GM12864 (cell line): ENCODE measurements at regions not wholly inside any gene's neighbourhood (a gene's known extent, or its start where the extent isn't known, plus 50 kb on each side); places are given as distances from the start of the nearest gene placed in this dataset.
"Not testable (repeated sequence)": the region's sequence is repeated elsewhere in the genome, so short reads cannot be mapped to it uniquely, and the experiment has no call there.

Experiments
- DNase-seq: peaks from one replicate; pipeline ENCODE4 v3.0.0-alpha.2; 2011; ENCODE audit warnings: low read depth
- H3K4me3 ChIP-seq: 2 replicates; pipeline ENCODE4 v1.5.1; 2011; ENCODE audit warnings: mild to moderate bottlenecking, low read depth, low read length, control low read depth
- TF ChIP-seq, protein P1 (sequence below): IDR thresholded peaks from 2 replicates; pipeline ENCODE4 v1.5.1; 2011; ENCODE audit warnings: low read depth, mild to moderate bottlenecking, moderate library complexity, low read length, control low read depth, inconsistent platforms; ENCODE audit errors: missing control alignments

DNA sequence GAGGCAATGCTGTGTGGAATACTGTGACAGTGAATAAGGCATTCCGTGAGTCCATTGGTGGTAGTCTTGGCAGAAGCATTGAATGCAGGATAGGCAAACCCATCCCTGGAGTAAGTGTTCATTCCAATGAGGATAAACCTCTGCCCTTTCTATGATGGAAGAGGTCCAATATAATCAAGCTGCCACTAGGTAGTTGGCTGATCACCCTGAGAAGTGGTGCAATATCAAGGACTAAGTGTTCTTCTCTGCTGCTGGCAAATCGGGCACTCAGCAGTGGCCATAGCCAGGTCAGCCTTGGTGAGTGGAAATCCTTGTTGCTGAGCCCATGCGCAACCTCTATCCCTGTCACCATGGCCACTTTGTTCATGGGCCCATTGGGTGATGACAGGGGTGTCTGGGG, 70.1 kb downstream of the FBXO4 start:
- no peak overlapping the region for H3K4me3 ChIP-seq
- no peak for DNase-seq
- TF ChIP-seq, protein P1, sequence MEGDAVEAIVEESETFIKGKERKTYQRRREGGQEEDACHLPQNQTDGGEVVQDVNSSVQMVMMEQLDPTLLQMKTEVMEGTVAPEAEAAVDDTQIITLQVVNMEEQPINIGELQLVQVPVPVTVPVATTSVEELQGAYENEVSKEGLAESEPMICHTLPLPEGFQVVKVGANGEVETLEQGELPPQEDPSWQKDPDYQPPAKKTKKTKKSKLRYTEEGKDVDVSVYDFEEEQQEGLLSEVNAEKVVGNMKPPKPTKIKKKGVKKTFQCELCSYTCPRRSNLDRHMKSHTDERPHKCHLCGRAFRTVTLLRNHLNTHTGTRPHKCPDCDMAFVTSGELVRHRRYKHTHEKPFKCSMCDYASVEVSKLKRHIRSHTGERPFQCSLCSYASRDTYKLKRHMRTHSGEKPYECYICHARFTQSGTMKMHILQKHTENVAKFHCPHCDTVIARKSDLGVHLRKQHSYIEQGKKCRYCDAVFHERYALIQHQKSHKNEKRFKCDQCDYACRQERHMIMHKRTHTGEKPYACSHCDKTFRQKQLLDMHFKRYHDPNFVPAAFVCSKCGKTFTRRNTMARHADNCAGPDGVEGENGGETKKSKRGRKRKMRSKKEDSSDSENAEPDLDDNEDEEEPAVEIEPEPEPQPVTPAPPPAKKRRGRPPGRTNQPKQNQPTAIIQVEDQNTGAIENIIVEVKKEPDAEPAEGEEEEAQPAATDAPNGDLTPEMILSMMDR: no peak

DNA sequence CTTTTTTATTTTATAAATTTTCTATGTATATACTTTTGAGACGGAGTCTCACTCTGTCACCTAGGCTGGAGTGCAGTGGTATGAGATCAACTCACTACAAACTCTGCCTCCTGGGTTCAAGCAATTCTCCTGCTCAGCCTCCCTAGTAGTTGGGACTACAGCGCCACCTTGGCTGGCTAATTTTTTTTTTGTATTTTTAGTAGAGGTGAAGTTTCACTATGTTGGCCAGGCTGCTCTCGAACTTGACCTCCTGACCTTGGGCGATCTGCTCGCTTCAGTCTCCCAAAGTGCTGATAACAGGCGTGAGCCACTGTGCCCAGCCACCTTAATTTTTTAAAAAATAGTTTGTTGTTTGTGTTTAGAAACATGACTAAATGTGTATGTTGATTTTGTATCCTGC, 76.6 kb downstream of the FBXO4 start:
- TF ChIP-seq, protein P1: no peak
- no peak for DNase-seq
- H3K4me3 ChIP-seq: no peak overlapping the region

DNA sequence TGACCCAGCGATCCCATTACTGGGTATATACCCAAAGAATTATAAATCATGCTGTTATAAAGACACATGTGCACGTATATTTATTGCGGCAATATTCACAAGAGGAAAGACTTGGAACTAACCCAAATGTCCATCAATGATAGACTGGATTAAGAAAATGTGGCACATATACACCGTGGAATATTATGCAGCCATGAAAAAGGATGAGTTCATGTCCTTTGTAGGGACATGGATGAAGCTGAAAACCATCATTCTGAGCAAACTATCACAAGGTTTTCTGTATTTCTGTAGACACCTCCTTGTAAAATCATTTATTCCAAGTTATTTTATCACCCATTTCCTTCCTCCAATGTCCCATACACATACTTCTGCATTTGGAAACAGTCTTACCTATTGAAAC, 78.8 kb downstream of the FBXO4 start:
- not testable (repeated sequence) for H3K4me3 ChIP-seq, DNase-seq

DNA sequence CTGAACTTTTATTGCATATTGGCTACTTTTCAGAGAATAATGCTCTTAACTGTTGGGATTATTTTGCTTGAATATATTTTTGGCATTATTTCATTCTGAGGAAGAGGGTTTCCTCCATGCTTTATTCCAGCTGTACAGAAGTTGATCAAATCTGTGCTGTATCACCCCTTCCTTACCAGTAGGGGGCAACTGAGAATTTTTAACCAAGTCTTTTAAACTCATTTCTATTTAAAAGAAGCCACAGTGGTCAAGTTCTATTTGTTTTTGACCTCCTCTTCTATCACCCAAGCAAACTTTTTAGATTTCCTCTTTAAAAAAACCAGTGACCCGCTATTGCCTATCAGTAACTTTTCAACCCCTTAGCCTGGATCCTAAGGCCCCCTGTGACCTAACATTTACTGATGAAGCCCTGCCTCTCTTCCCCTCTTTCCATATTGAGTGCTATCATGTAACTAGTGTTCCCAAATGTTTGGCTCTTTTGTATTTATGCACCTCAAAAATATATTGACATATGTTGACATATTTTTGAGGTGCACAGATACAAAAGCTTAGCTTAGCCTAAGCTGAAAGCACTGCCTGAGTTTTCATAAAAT, 80.6 kb downstream of the FBXO4 start:
- TF ChIP-seq, protein P1: peak; percentile 76
- H3K4me3 ChIP-seq: no peak overlapping the region
- DNase-seq: no peak

DNA sequence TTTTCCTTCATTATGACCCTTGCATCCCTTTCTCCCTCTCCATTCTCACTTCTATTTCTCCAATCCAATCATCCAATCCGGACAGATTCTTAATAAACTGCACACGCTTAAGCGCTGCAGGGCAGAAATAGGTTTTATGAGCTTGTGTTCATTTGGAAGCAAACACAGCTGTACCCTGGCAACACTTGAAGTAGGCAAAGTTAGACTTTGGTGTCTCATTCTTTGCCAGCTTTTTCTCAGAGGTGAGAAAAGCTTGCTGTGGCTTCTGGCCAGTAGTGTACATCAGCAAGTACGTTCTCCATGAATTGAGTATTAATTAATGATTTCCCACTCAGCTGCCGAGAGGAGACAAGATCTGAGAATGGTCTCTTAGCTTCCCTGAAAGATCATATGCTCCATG, 88.5 kb downstream of the FBXO4 start:
- H3K4me3 ChIP-seq: no peak overlapping the region
- TF ChIP-seq, protein P1: no peak
- DNase-seq: no peak

DNA sequence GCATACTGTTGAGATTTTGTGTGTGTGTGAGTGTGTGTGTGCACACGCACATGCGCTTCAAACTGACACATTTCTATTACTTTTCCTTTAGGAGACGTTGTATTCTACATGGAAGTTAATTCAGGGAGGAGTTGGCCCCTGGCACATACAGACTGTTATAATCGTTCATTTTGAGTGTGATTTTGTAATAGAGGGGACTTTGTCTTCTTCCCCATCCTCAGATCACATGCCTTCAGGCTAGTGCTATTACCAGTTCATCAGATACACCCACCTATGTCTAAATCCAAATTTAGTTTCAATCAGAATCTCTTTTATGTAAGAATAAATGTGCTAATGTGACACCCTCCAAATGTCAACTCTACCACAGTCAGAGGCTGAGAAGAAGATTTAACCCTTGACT, 90.2 kb downstream of the FBXO4 start:
- H3K4me3 ChIP-seq: no peak overlapping the region
- TF ChIP-seq, protein P1: no peak

DNA sequence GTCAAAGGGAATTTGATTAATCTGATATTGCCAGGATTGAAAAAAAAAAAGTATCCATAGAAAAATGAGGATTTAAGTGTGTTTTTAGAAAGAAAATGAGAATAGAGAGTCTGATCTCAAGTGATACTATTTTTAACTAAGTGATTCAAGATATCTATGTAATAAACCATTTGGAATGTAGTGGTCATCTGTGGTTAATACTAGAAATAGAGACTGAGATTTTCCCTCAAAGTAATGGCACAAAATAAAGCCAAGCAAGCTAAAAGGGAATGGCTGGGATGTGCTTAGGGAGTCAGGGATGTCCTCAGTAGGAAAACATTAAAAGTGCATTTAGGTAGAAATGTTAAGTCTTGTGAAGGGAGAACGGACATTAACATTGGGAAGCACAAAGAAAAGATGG, 90.6 kb downstream of the FBXO4 start:
- no peak overlapping the region for H3K4me3 ChIP-seq
- TF ChIP-seq, protein P1: no peak
- DNase-seq: no peak

More for the DNA sequence above, 90.2 kb downstream of the FBXO4 start:
- DNase-seq: no peak
